Suprapubic skin (tissue), 4 donors: ENCODE measurements at regions not wholly inside any gene's neighbourhood (a gene's known extent, or its start where the extent isn't known, plus 50 kb on each side); places are given as distances from the start of the nearest gene placed in this dataset.

Experiments used
- DNase-seq, 2 donors: peaks; one replicate each; pipeline ENCODE4 v3.0.0-alpha.2; 2019; ENCODE audit warnings: low spot score in 2 of 2
- H3K27ac ChIP-seq: fragments of 200-600 bp; sonication (generic); one replicate; pipeline ENCODE4 v1.5.1; 2019
- H3K27me3 ChIP-seq: fragments of 200-600 bp; sonication (generic); one replicate; pipeline ENCODE4 v1.5.1; 2019
- H3K36me3 ChIP-seq: fragments of 200-600 bp; sonication (generic); one replicate; pipeline ENCODE4 v1.5.1; 2019
- H3K4me1 ChIP-seq: fragments of 200-600 bp; sonication (generic); one replicate; pipeline ENCODE4 v1.5.1; 2019
- H3K4me3 ChIP-seq: fragments of 200-600 bp; sonication (generic); one replicate; pipeline ENCODE4 v1.5.1; 2019; ENCODE audit warnings: mild to moderate bottlenecking
- H3K9me3 ChIP-seq: fragments of 200-600 bp; sonication (generic); one replicate; pipeline ENCODE4 v1.5.1; 2019
- CTCF ChIP-seq, 2 donors: fragments of 200-600 bp in 1 of 2; fragments of 450-650 bp in 1 of 2; sonication (generic) in 1 of 2; IDR thresholded peaks; one replicate each; pipeline ENCODE4 v1.5.1; 2016 to 2019; ENCODE audit warnings: antibody characterized with exemption in 2 of 2, mild to moderate bottlenecking in 1 of 2, moderate library complexity in 1 of 2
- EP300 ChIP-seq: sonication (generic); formaldehyde crosslinking; IDR thresholded peaks from one replicate; pipeline ENCODE4 v1.6.1; 2017; ENCODE audit warnings: antibody characterized with exemption
- POLR2A ChIP-seq, 2 donors: fragments of 450-650 bp; IDR thresholded peaks; one replicate each; pipeline ENCODE4 v1.6.1; 2017; ENCODE audit warnings: antibody characterized with exemption in 2 of 2, mild to moderate bottlenecking in 2 of 2, moderate library complexity in 2 of 2
- POLR2AphosphoS5 ChIP-seq, 3 donors: sonication (generic); formaldehyde crosslinking; IDR thresholded peaks; one replicate each; pipeline ENCODE4 v1.6.1; 2017; ENCODE audit warnings: antibody characterized with exemption in 3 of 3
- WGBS: methylation state at CpG from one replicate; pipeline ENCODE4 v1.1.5; 2018; 5-methylcytosine and 5-hydroxymethylcytosine counted together

- H3K27ac ChIP-seq, result no peak overlapping the region
- H3K4me3 ChIP-seq, result no peak overlapping the region
- H3K9me3 ChIP-seq, result no peaks in the 10 kb centered on the region
- H3K36me3 ChIP-seq, result no peaks in the 10 kb centered on the region
- no peaks in the 10 kb centered on the region for H3K4me1 ChIP-seq
- 23% methylated on average over 4 of the region's 4 CpGs for WGBS
- no peak for TF ChIP-seq EP300
- peak in 1 of 2 donors; percentile 12 for TF ChIP-seq CTCF (IDR thresholded peaks at IDR 0.05)
- no peak for TF ChIP-seq POLR2AphosphoS5 (IDR thresholded peaks at IDR 0.05)
- no peak for TF ChIP-seq POLR2A (IDR thresholded peaks at IDR 0.05)
- DNase-seq, result no peak
- no peaks in the 10 kb centered on the region for H3K27me3 ChIP-seq
These were observed 475.6 kb downstream of the PDZRN4 start for GRCh38 chr12:41663598-41664265.

DNA sequence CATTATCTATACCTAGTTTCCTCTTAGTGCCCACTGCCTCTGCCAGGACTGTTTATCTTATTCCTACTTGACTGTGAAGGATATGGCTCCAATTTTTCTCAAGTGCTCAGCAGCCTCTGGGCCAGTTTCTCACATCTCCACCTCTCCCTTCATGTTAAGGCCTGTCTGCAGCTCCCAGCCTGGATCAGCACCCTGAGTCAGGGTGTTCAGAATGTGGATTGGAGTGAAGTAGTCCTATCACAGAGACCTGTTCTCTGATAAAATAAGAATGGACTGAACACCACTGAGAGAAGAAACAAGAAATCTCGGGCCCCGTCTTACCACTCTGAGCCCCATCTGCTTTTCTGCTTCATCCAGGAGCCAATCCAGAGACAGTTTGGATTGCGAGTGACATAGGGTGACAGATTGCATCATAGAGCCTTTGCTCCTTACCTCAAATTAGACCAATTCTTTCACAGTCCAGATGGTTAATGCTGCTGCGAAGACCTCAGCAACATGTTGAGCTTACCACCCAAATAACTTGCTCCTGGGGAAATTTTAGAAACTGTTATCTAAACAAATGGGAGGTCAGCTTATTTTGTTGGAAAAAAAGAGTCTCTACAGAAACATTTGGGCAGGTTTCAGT lies 473.1 kb downstream of the PDZRN4 start:
- TF ChIP-seq CTCF (IDR thresholded peaks at IDR 0.05) (no peak), POLR2AphosphoS5 (IDR thresholded peaks at IDR 0.05) (no peak), POLR2A (IDR thresholded peaks at IDR 0.05) (no peak)
- Histone ChIP-seq H3K36me3 (no peaks in the 10 kb centered on the region), H3K4me1 (no peaks in the 10 kb centered on the region), H3K27me3 (no peaks in the 10 kb centered on the region), H3K9me3 (no peaks in the 10 kb centered on the region), H3K4me3 (no peak overlapping the region), H3K27ac (no peak overlapping the region)
- DNase-seq, result no peak
- 77% methylated on average over 4 of the region's 4 CpGs for WGBS

- DNase-seq, result no peak
- Histone ChIP-seq H3K27me3 (no peaks in the 10 kb centered on the region), H3K27ac (no peak overlapping the region), H3K36me3 (no peaks in the 10 kb centered on the region), H3K4me3 (no peak overlapping the region), H3K4me1 (no peaks in the 10 kb centered on the region), H3K9me3 (no peaks in the 10 kb centered on the region)
- 90% methylated on average over 1 of the region's 1 CpG for WGBS
- no peak for TF ChIP-seq EP300
- TF ChIP-seq CTCF (IDR thresholded peaks at IDR 0.05), result no peak
- TF ChIP-seq POLR2A (IDR thresholded peaks at IDR 0.05), result no peak
- TF ChIP-seq POLR2AphosphoS5 (IDR thresholded peaks at IDR 0.05), result no peak
These were observed 468.3 kb downstream of the PDZRN4 start for GRCh38 chr12:41656454-41656853.

DNA sequence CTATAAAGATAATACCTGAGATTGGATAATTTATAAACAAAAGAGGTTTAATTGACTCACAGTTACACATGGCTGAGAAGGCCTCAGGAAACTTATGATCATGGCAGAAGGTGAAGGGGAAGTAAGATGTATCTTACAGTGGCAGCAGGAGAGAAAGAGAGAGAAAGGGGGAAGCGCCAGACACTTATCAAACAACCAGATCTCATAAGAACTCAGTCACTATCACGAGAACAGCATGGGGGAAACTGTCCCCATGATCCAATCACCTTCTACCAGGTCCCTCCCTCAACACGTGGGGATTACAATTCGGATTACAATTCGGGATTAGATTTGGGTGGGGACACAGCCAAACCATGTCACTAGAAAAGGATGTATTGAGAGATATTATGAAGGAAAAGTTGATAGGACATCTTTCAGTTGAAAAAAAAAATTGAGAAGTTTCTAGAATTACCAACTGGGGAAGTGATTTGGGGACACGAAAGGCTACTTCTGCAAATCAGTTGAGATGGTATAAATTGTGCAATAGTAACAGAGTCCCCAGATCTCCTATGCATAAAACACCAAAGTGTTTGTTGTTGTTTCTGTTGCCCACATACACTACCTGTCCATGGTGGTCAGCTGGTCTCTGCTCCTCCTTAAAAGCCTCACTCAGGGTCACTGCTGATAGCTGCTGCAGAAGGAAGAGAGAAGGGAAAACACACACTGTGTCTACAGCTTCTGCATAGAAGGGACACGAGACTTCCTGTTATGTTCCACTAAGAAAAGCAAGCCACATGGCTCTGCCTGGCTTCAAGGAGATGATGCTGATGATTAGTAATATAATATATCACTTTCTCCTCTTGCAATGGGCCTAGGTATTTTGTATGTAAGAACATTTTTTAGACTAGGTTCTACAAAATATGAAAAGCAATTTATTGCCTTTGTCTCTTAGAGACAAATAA lies 465.5 kb downstream of the PDZRN4 start:
- WGBS, result 84% methylated on average over 7 of the region's 7 CpGs
- DNase-seq, result no peak
- Histone ChIP-seq H3K4me3 (no peak overlapping the region), H3K27me3 (no peaks in the 10 kb centered on the region), H3K36me3 (no peaks in the 10 kb centered on the region), H3K27ac (no peak overlapping the region), H3K4me1 (no peaks in the 10 kb centered on the region), H3K9me3 (no peaks in the 10 kb centered on the region)
- TF ChIP-seq POLR2AphosphoS5 (IDR thresholded peaks at IDR 0.05), result no peak
- no peak for TF ChIP-seq EP300

GRCh38 chr12:41652981-41653380 lies 464.9 kb downstream of the PDZRN4 start:
- Histone ChIP-seq H3K27me3 (no peaks in the 10 kb centered on the region), H3K36me3 (no peaks in the 10 kb centered on the region), H3K4me3 (no peak overlapping the region), H3K4me1 (no peaks in the 10 kb centered on the region), H3K9me3 (no peaks in the 10 kb centered on the region), H3K27ac (no peak overlapping the region)
- no peak for DNase-seq
- WGBS, result 85% methylated on average over 8 of the region's 8 CpGs
- TF ChIP-seq POLR2AphosphoS5 (IDR thresholded peaks at IDR 0.05), result no peak
- TF ChIP-seq EP300, result no peak
- no peak for TF ChIP-seq POLR2A (IDR thresholded peaks at IDR 0.05)
- TF ChIP-seq CTCF (IDR thresholded peaks at IDR 0.05), result no peak
